ENCODE measurements at regions not wholly inside any gene's neighbourhood (a gene's known extent, or its start where the extent isn't known, plus 50 kb on each side); places are given as distances from the start of the nearest gene placed in this dataset.
A peak's percentile ranks its signal among the peaks of the same experiment; 100 is the strongest.

DNA sequence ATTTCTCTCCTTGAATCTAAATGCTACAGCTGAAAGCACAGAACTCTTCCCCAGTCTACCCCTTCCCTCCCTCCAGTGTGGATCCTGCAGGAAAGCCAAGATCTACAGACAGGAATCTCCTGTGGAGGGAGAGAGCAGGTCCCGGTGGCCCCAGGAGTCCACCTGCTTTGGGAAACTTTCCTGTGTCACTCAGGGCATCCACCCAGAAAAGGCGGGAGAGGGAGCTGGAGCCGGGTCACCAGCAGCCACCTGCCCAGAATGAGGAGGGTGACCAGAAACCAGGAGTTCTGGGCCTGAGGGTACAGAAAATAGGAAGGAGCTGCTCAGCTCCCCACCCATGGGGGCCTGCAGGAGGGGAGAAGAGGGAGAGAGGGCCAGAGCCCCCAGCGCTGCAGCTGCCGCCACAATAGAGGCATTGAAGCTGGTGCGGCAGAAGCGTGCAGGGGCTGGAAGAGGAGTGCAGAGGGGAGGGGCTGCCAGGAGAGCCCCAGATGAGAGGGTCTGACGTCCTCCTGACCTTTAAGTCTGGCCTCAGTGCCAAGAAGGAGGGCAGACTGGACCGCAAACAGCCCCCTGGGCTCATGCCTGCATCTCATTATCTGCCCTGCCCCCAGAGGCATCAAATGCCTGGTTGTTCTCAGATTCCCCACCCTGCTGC, 56.3 kb upstream of the TMEM72 start:
- DNase-seq (ENCODE audit: low read depth) = no peak

DNA sequence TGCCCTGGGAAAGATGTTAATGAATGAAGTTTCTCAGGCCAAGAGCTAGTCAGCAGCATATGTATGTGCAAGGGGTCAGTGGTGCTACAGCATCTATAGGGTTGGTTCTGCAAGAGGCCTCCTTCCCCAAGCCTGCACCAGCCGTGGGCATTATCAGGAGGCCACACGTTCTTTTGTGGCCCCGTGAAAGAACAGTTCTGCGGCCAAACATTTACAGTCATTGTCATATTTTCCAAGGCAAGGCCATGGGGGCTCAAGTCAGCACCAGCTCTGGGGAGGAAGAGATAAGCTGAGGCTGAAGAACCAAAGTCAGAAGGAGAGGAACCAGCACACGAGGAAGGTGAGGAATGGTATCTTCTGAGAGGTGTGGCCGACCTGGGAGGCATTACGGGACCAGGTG, 54.4 kb upstream of the TMEM72 start:
- DNase-seq (ENCODE audit: low read depth) = no peak

DNA sequence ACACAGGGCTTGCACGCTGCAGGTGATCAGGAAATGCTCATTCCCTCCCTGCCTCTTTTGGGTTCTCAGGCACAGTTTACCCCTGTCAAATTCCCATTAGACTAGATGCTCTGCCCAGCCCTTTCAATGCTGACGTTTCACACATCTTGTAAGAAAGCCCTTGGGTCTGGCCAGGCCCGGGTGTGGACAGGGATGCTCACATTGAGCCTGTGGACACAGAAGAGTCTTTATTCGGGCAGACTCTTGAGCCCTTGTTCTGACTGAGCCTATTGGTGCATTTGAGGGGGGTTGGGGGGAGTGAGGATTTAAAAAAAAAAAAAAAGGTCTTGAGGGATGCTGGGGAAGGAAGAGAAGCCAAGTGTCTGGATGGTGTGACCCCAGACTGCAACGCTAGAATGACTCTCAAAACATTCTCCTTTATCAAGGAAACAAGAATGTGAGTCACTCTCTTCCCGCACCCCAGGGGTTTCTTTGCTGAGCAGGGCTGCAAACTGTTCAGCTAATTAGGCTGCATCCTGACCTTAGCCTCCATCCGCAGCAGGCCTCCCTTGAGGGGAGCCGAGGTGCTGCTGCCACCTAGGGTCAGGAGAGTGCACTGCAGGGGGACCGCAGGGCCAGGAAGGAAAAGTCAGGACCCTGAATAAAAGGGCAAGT, 53.6 kb upstream of the TMEM72 start:
- DNase-seq (ENCODE audit: low read depth) = peak; percentile 28

DNA sequence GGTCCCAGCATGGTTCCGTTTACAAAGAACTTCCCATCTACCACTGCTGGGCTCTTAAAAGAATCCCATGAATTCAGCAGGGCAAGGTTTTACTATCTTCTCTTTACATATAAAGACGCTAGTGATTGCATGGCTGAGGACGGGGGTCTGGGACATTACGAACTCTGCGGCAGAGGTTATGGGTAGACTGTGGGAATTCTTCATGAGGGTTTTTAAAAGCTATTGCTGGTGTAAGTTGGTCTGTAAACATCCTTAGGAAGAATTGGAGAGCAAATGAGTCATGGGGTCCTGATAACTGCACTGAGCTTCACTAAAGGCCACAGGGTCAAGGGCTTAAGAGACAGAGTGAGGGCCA, 53.1 kb upstream of the TMEM72 start:
- DNase-seq (ENCODE audit: low read depth) = no peak

DNA sequence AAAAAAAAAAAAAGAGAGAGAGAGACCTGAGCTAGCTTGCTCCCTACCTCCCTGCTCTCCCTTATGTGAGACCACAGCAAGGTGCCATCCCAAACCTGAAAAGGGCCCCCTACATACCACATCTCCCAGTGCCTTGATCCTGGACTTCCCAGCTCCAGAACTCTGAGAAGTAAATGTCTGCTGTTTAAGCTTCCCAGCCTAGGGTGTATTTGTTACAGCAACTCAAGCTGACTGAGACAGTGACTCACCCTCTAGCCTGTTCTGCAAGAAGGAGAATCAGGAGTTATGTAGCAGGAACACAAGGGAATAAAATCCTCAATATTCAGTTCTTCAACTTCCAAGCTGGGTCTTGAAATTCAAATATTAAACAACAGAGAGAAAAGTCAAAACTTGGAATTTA, 52.1 kb upstream of the TMEM72 start:
- no peak for DNase-seq (ENCODE audit: low read depth)

DNA sequence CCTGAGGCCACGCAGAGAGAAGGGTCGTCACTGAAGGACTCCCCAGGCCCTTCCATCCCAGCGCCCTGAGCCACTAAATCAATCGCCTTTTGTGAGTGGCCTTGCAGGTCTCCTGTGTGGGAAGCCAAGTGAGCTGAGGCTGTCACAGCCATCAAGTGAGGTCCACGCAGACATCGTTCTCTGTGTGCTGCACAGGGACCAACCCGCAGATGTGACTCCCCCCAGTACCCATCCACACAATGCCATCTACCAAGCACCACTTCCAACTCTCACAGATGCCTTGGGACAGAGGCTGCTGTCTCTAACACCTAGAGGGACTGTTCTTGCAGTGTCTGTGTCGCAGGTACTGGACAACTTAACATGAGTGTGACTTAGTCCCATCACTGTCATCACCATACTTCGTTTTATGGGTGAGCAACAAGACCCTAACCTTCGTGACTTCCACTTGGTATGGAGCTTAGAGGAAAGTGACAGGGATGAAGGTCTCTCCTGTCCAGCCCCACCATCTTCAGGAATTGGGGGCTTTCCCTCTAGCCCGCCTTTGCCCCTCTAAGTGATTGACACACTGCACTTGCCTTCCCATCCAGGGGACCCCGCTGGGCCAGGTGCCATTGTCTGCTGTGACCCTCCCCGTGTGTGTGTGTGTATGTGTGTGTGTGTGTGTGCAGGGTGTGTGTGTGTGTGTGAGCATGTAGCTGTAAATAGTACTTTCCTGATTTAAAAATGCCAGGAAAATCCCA, 51.4 kb upstream of the TMEM72 start:
- no peak for DNase-seq (ENCODE audit: low read depth)

DNA sequence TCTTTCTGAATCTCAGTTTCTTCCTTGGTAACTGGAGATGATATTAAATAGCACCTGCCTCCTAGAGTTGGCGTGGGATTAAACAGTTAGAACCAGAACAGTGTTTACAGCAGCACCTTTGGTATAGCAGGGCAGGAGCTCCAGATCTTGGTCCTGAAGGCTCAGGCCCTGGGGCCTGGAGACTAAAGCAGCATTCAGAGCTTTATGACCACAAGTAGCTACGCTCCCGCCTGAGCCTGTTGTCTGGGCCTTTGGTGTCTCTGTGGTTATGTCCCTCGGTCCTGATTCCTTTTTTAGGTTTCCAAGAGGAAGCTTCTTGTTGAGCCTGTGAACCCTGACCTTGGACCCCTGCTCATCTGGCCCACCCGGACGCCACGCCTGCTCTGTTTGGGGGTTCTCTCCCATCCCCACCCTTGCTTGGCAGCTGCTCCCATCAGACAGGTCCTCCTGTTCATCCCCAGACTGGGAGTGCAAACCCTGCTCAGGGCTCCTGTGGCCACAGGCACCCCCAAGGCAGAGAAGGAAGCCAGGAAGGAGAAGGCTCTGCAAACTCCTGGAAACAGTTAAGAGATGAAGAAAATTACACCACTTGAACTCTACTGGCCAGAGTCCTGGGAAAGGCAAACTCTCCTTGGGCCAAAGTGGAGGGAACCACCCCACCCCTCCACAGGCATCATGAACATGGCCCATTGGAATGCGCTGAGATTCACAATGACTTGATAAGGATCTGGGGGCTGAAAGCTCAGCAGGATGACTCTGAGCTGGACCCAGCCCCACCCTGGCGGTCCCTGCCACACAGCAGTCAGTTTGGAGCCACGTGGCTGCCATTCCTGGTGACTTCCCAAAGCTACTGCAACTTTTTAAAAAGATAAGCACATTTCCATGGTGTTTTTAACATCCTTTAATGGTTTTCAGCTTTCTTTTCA, 50.1 kb upstream of the TMEM72 start:
- DNase-seq (ENCODE audit: low read depth) = no peak

Data from activated gamma-delta T cell treated with anti-CD3 and anti-CD28 coated beads, Interleukin-2, amount 50 U/mL, for 16 hours (primary cell).